PC-3 (cell line): ENCODE measurements at regions not wholly inside any gene's neighbourhood (a gene's known extent, or its start where the extent isn't known, plus 50 kb on each side); places are given as distances from the start of the nearest gene placed in this dataset.

Experiments
- ATAC-seq: fragments of 200-7000 bp; cut with Tn5 transposase; 2 replicates; pipeline ENCODE4 v1.9.1; 2020; ENCODE audit warnings: mild to moderate bottlenecking, moderate library complexity
- BruUV-seq: library from RNA; stranded (reverse); fragments of 400-500 nt; replicated peaks from 2 replicates; lab custom pipeline; 2021; lab: Mats Ljungman, UMichigan
- CTCF ChIA-PET: fragments of 300-600 bp; sonication (Branson Sonifier 250); formaldehyde crosslinking; loops from one replicate; lab custom pipeline; 2022; ENCODE audit warnings: antibody characterized with exemption; lab: Charles Lee
- POLR2A ChIA-PET: fragments of 300-600 bp; sonication (Branson Sonifier 250); formaldehyde crosslinking; loops from one replicate; lab custom pipeline; 2022; ENCODE audit warnings: antibody characterized with exemption; ENCODE audit not compliant: unreplicated experiment; lab: Charles Lee
- DNase-seq: peaks from one replicate; pipeline ENCODE4 v3.0.0-alpha.2; 2015
- H2AFZ ChIP-seq: fragments of 300-600 bp; sonication (generic); 2 replicates; pipeline ENCODE4 v1.6.0; 2016; ENCODE audit warnings: antibody characterized with exemption, low read length
- H3F3A ChIP-seq: fragments of 300-600 bp; sonication (generic); one replicate; pipeline ENCODE4 v1.6.0; 2017; ENCODE audit warnings: antibody characterized with exemption, low read length, control low read depth, mild to moderate bottlenecking; ENCODE audit not compliant: unreplicated experiment
- H3K27ac ChIP-seq: fragments of 300-600 bp; sonication (generic); 2 replicates; pipeline ENCODE4 v1.5.1; 2016; ENCODE audit warnings: mild to moderate bottlenecking, low read length
- H3K27me3 ChIP-seq: fragments of 300-600 bp; sonication (generic); 2 replicates; pipeline ENCODE4 v1.6.1; 2016; ENCODE audit warnings: low read length, mixed read lengths
- H3K36me3 ChIP-seq: fragments of 300-600 bp; sonication (generic); 2 replicates; pipeline ENCODE4 v1.6.1; 2016; ENCODE audit warnings: low read depth, mixed run types, low read length, mixed read lengths
- H3K4me1 ChIP-seq: fragments of 300-600 bp; sonication (generic); 2 replicates; pipeline ENCODE4 v1.5.1; 2016; ENCODE audit warnings: low read length; ENCODE audit not compliant: insufficient read depth
- H3K4me2 ChIP-seq: fragments of 300-600 bp; sonication (generic); 2 replicates; pipeline ENCODE4 v1.6.0; 2016; ENCODE audit warnings: low read length
- H3K4me3 ChIP-seq: fragments of 300-600 bp; sonication (generic); 2 replicates; pipeline ENCODE4 v1.5.1; 2016; ENCODE audit warnings: mild to moderate bottlenecking, low read length, mixed read lengths
- H3K79me2 ChIP-seq: fragments of 300-600 bp; sonication (generic); 2 replicates; pipeline ENCODE4 v1.6.1; 2017; ENCODE audit warnings: low read length, mixed read lengths
- H3K9ac ChIP-seq: fragments of 300-600 bp; sonication (generic); 2 replicates; pipeline ENCODE4 v1.6.0; 2016; ENCODE audit warnings: mild to moderate bottlenecking, low read length
- H3K9me2 ChIP-seq: fragments of 300-600 bp; sonication (generic); replicated peaks from 2 replicates; pipeline ENCODE4 v1.6.1; 2016; ENCODE audit warnings: mixed run types, low read length, mixed read lengths
- H3K9me3 ChIP-seq: fragments of 300-600 bp; sonication (generic); 2 replicates; pipeline ENCODE4 v1.6.1; 2016; ENCODE audit warnings: low read length, mixed read lengths
- H4K20me1 ChIP-seq: fragments of 300-600 bp; sonication (generic); 2 replicates; pipeline ENCODE4 v1.6.1; 2016; ENCODE audit warnings: low read length, mixed read lengths
- CTCF ChIP-seq: fragments of 300-600 bp; sonication (generic); conservative IDR thresholded peaks from 2 replicates; pipeline ENCODE4 v1.5.1; 2017; ENCODE audit warnings: antibody characterized with exemption, low read depth, mild to moderate bottlenecking, low read length
- EZH2 ChIP-seq: fragments of 300-600 bp; sonication (generic); IDR thresholded peaks from one replicate; pipeline ENCODE4 v1.6.1; 2017; ENCODE audit warnings: antibody characterized with exemption, mild to moderate bottlenecking, low read length; ENCODE audit not compliant: unreplicated experiment
- EZH2phosphoT487 ChIP-seq: fragments of 300-600 bp; sonication (generic); IDR thresholded peaks from 2 replicates; pipeline ENCODE4 v1.6.1; 2018; ENCODE audit warnings: mild to moderate bottlenecking, antibody characterized with exemption, low read length, borderline replicate concordance
- intact Hi-C: fragments of 100-400 bp; cut with micrococcal nuclease; formaldehyde crosslinking; loops from 2 replicates; pipeline ENCODE4 v1.9.0; 2023

DNA sequence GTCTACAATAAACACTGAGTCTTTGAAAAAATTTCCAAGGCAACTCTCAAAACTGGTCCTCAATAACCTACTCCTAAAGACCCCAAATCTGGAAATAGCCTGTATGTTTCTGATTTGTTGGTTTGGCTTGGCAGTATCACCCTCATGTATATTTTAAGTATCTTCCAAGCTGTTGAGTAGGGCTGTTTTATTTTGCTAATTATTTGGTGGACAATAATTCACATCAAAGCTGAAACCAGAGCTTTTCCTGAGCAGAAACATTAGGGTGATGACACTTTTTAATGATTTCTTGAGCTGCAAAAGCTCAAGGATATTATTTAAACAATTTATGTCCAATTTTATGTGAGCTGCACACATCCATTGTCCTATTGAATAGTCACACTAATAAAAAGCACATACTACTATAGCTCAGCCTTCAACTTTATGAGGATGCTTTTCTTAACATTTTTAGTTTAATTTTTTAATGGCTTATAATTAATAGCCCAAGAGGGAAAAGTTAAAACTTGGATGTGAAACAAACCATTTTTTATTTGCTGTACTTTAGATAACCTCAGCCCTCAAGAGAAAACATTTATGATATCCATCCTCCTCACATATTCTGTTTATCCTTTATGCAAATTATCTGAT is 393.1 kb downstream of the TAF11L14 start:
- no peaks in the 10 kb centered on the region for H3K27me3 ChIP-seq
- intact Hi-C loops, result no loop called here
- POLR2A ChIA-PET, result no interaction called here
- no peak overlapping the region for H2AFZ ChIP-seq
- CTCF ChIA-PET, result no interaction called here
- H3K27ac ChIP-seq, result no peak overlapping the region
- no peaks in the 10 kb centered on the region for H3K4me1 ChIP-seq
- no peak overlapping the region for H3K9ac ChIP-seq
- DNase-seq (no peak), ATAC-seq (no peak)
- no peaks in the 10 kb centered on the region for H3F3A ChIP-seq
- H3K79me2 ChIP-seq, result no peaks in the 10 kb centered on the region
- H3K4me2 ChIP-seq, result no peak overlapping the region
- no peaks in the 10 kb centered on the region for H3K9me3 ChIP-seq
- no peaks in the 10 kb centered on the region for H4K20me1 ChIP-seq
- no TSS peak for BruUV-seq
- no peaks in the 10 kb centered on the region for H3K9me2 ChIP-seq
- no peak overlapping the region for H3K4me3 ChIP-seq
- TF ChIP-seq EZH2phosphoT487 (no peak), CTCF (no peak), EZH2 (no peak)
- H3K36me3 ChIP-seq, result no peaks in the 10 kb centered on the region

DNA sequence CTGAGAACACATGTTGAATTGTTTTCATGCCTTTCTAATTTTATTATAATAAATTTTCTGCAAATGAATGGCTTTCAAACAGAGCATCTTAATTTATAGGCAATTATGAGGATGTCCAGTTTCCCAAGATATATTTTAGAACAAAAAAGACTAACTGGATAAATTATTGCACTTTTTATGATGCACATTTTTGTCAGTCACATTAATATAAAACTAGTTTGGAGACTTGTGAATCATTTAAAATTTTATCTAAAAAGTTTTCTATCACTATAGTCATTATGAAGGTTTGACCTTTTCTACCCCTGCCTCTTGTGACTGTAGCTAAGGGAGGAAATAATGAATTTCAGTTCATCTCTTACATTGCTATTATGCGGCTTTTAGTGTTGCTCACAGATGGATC is 393.8 kb downstream of the TAF11L14 start:
- no TSS peak for BruUV-seq

More for the DNA sequence above, 393.8 kb downstream of the TAF11L14 start:
- no peaks in the 10 kb centered on the region for H3K9me3 ChIP-seq
- no peaks in the 10 kb centered on the region for H3K9me2 ChIP-seq
- POLR2A ChIA-PET, result no interaction called here
- H3K4me1 ChIP-seq, result no peaks in the 10 kb centered on the region
- H3K9ac ChIP-seq, result no peak overlapping the region
- H4K20me1 ChIP-seq, result no peaks in the 10 kb centered on the region
- H3K79me2 ChIP-seq, result no peaks in the 10 kb centered on the region
- intact Hi-C loops, result no loop called here
- no peak overlapping the region for H2AFZ ChIP-seq
- H3K4me2 ChIP-seq, result no peak overlapping the region
- CTCF ChIA-PET, result no interaction called here
- no peak for ATAC-seq
- no peak overlapping the region for H3K27ac ChIP-seq
- TF ChIP-seq EZH2, result no peak
- no peak for TF ChIP-seq CTCF
- no peak overlapping the region for H3K4me3 ChIP-seq
- no peaks in the 10 kb centered on the region for H3K36me3 ChIP-seq
- no peaks in the 10 kb centered on the region for H3K27me3 ChIP-seq
- no peak for DNase-seq
- H3F3A ChIP-seq, result no peaks in the 10 kb centered on the region
